ENCODE measurements at regions not wholly inside any gene's neighbourhood (a gene's known extent, or its start where the extent isn't known, plus 50 kb on each side); places are given as distances from the start of the nearest gene placed in this dataset.

DNA sequence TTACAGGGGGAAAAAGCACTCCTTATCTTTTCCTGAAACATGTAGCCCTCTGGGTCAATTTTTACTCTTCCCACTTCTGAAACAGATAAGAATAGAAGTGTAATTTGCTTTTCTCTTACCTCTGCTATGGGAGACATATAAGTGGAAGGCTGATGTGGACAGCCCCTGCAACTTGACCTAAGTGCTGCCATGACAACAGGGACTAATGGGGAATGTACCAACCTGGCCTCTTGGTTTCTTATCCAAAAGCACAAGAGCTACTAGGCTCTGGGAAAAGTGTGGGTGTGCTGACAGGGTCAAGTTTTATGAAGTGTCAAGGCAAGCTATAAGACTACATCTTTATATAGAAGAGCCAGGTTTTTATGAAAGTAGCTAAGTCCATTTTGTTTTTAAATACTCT is 1246.5 kb downstream of the OTOL1 start:
- Histone ChIP-seq H3K4me1 (ENCODE audit: control insufficient read depth, insufficient read depth, low read length) (no peaks in the 10 kb centered on the region), H3K27ac (ENCODE audit: extremely low read depth, low read depth, low read length) (no peak overlapping the region), H3K4me3 (ENCODE audit: low read depth, low read length) (no peak overlapping the region), H3K9me3 (ENCODE audit: control insufficient read depth, insufficient read depth, low read depth, low read length) (no peaks in the 10 kb centered on the region), H3K36me3 (ENCODE audit: control insufficient read depth in 2 of 2, insufficient read depth in 1 of 2, low read length in 2 of 2) (no peaks in the 10 kb centered on the region)
- POLR2A ChIA-PET: no interaction called here
- CTCF ChIA-PET: no interaction called here
- TF ChIP-seq ZNF548 (tag by site-specific recombination; IDR thresholded peaks at IDR 0.05): no peak
- TF ChIP-seq SP7 (tag by site-specific recombination; IDR thresholded peaks at IDR 0.05): no peak
- TF ChIP-seq KLF7 (tag by site-specific recombination; IDR thresholded peaks at IDR 0.05; ENCODE audit: borderline replicate concordance): no peak
- TF ChIP-seq ZNF473 (tag by site-specific recombination; IDR thresholded peaks at IDR 0.05): no peak
- TF ChIP-seq, protein P1, sequence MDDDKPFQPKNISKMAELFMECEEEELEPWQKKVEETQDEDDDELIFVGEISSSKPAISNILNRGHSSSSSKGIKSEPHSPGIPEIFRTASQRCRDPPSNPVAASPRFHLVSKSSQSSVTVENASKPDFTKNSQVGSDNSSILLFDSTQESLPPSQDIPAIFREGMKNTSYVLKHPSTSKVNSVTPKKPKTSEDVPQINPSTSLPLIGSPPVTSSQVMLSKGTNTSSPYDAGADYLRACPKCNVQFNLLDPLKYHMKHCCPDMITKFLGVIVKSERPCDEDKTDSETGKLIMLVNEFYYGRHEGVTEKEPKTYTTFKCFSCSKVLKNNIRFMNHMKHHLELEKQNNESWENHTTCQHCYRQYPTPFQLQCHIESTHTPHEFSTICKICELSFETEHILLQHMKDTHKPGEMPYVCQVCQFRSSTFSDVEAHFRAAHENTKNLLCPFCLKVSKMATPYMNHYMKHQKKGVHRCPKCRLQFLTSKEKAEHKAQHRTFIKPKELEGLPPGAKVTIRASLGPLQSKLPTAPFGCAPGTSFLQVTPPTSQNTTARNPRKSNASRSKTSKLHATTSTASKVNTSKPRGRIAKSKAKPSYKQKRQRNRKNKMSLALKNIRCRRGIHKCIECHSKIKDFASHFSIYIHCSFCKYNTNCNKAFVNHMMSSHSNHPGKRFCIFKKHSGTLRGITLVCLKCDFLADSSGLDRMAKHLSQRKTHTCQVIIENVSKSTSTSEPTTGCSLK (tag by site-specific recombination; IDR thresholded peaks at IDR 0.05): no peak
- no peak for TF ChIP-seq ZNF239 (tag by site-specific recombination; IDR thresholded peaks at IDR 0.05)

DNA sequence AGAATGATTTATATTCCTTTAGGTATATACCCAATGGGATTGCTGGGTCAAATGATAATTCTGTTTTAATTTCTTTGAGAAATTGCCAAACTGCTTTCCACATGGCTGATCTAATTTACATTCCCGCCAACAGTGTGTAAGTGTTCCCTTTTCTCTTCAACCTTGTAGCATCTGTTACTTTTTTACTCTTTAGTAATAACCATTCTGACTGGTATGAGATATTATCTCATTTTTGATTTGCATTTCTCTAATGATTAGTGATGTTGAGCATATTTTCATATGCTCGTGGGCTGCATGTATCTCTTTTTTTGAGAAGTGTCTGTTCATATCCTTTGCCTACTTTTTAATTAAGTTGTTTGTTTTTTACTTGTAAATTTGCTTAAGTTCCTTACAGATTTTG is 1264.2 kb downstream of the OTOL1 start:
- Histone ChIP-seq H3K27ac (ENCODE audit: extremely low read depth, low read depth, low read length) (no peak overlapping the region), H3K4me3 (ENCODE audit: low read depth, low read length) (no peak overlapping the region), H3K36me3 (ENCODE audit: control insufficient read depth in 2 of 2, insufficient read depth in 1 of 2, low read length in 2 of 2) (no peaks in the 10 kb centered on the region), H3K9me3 (ENCODE audit: control insufficient read depth, insufficient read depth, low read depth, low read length) (no peaks in the 10 kb centered on the region), H3K4me1 (ENCODE audit: control insufficient read depth, insufficient read depth, low read length) (no peaks in the 10 kb centered on the region)
- TF ChIP-seq ZNF785 (tag by site-specific recombination; IDR thresholded peaks at IDR 0.05): no peak
- no peak for TF ChIP-seq KLF9 (tag by site-specific recombination; IDR thresholded peaks at IDR 0.05; ENCODE audit: low read depth)
- no peak for TF ChIP-seq ZNF114 (tag by site-specific recombination; IDR thresholded peaks at IDR 0.05)
- no peak for TF ChIP-seq ZNF549 (tag by site-specific recombination; IDR thresholded peaks at IDR 0.05)
- no peak for TF ChIP-seq ZNF426 (tag by site-specific recombination; IDR thresholded peaks at IDR 0.05)
- TF ChIP-seq, protein P2, sequence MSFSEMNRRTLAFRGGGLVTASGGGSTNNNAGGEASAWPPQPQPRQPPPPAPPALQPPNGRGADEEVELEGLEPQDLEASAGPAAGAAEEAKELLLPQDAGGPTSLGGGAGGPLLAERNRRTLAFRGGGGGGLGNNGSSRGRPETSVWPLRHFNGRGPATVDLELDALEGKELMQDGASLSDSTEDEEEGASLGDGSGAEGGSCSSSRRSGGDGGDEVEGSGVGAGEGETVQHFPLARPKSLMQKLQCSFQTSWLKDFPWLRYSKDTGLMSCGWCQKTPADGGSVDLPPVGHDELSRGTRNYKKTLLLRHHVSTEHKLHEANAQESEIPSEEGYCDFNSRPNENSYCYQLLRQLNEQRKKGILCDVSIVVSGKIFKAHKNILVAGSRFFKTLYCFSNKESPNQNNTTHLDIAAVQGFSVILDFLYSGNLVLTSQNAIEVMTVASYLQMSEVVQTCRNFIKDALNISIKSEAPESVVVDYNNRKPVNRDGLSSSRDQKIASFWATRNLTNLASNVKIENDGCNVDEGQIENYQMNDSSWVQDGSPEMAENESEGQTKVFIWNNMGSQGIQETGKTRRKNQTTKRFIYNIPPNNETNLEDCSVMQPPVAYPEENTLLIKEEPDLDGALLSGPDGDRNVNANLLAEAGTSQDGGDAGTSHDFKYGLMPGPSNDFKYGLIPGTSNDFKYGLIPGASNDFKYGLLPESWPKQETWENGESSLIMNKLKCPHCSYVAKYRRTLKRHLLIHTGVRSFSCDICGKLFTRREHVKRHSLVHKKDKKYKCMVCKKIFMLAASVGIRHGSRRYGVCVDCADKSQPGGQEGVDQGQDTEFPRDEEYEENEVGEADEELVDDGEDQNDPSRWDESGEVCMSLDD (tag by site-specific recombination; IDR thresholded peaks at IDR 0.05): no peak
- no peak for TF ChIP-seq ZNF175 (tag by site-specific recombination; IDR thresholded peaks at IDR 0.05)
- TF ChIP-seq, protein P3, sequence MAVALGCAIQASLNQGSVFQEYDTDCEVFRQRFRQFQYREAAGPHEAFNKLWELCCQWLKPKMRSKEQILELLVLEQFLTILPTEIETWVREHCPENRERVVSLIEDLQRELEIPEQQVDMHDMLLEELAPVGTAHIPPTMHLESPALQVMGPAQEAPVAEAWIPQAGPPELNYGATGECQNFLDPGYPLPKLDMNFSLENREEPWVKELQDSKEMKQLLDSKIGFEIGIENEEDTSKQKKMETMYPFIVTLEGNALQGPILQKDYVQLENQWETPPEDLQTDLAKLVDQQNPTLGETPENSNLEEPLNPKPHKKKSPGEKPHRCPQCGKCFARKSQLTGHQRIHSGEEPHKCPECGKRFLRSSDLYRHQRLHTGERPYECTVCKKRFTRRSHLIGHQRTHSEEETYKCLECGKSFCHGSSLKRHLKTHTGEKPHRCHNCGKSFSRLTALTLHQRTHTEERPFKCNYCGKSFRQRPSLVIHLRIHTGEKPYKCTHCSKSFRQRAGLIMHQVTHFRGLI (tag by site-specific recombination; IDR thresholded peaks at IDR 0.05): no peak
- TF ChIP-seq ZXDB (tag by site-specific recombination; IDR thresholded peaks at IDR 0.05): no peak
- no peak for TF ChIP-seq KLF1 (tag by site-specific recombination; IDR thresholded peaks at IDR 0.05)
- no peak for TF ChIP-seq ZNF423 (tag by site-specific recombination; IDR thresholded peaks at IDR 0.05)
- TF ChIP-seq KLF10 (tag by site-specific recombination; IDR thresholded peaks at IDR 0.05): no peak
- TF ChIP-seq, protein P4, sequence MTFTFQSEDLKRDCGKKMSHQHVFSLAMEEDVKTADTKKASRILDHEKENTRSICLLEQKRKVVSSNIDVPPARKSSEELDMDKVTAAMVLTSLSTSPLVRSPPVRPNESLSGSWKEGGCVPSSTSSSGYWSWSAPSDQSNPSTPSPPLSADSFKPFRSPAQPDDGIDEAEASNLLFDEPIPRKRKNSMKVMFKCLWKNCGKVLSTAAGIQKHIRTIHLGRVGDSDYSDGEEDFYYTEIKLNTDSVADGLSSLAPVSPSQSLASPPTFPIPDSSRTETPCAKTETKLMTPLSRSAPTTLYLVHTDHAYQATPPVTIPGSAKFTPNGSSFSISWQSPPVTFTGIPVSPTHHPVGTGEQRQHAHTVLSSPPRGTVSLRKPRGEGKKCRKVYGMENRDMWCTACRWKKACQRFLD (tag by site-specific recombination; IDR thresholded peaks at IDR 0.05): no peak
- TF ChIP-seq ZSCAN23 (tag by site-specific recombination; IDR thresholded peaks at IDR 0.05): no peak
- no peak for TF ChIP-seq ZIC2 (tag by site-specific recombination; IDR thresholded peaks at IDR 0.05)
- ChIA-PET CTCF (no interaction called here), POLR2A (no interaction called here)
